H9 (cell line): ENCODE measurements at regions not wholly inside any gene's neighbourhood (a gene's known extent, or its start where the extent isn't known, plus 50 kb on each side); places are given as distances from the start of the nearest gene placed in this dataset.

Experiments
- DNase-seq: peaks from one replicate; pipeline ENCODE4 v3.0.0-alpha.2; 2017
- H2AFZ ChIP-seq: one replicate; pipeline ENCODE4 v1.6.1; 2013; ENCODE audit warnings: mild to moderate bottlenecking, low read length, control low read depth, moderate library complexity
- H2AK5ac ChIP-seq: 2 replicates; pipeline ENCODE4 v1.6.1; 2013; ENCODE audit warnings: low read length, control low read depth, mixed read lengths; ENCODE audit not compliant: insufficient read length
- H2BK120ac ChIP-seq: one replicate; pipeline ENCODE4 v1.6.1; 2013; ENCODE audit warnings: low read depth, mild to moderate bottlenecking, low read length, control low read depth, inconsistent platforms; ENCODE audit not compliant: poor library complexity, severe bottlenecking
- H2BK12ac ChIP-seq: 2 replicates; pipeline ENCODE4 v1.6.1; 2013; ENCODE audit warnings: low read length, control low read depth, mixed read lengths, low read depth; ENCODE audit not compliant: insufficient read length
- H2BK15ac ChIP-seq: 2 replicates; pipeline ENCODE4 v1.6.1; 2013; ENCODE audit warnings: low read depth, low read length, control low read depth
- H2BK20ac ChIP-seq: one replicate; pipeline ENCODE4 v1.6.1; 2013; ENCODE audit warnings: low read depth, mild to moderate bottlenecking, low read length, control low read depth, inconsistent platforms; ENCODE audit not compliant: poor library complexity, severe bottlenecking
- H2BK5ac ChIP-seq: 2 replicates; pipeline ENCODE4 v1.6.1; 2013; ENCODE audit warnings: low read length, control low read depth, mixed read lengths; ENCODE audit not compliant: insufficient read length
- H3K14ac ChIP-seq: 2 replicates; pipeline ENCODE4 v1.6.1; 2013; ENCODE audit warnings: low read length, control low read depth; ENCODE audit not compliant: insufficient read depth
- H3K18ac ChIP-seq: 2 replicates; pipeline ENCODE4 v1.6.1; 2013; ENCODE audit warnings: low read depth, mild to moderate bottlenecking, mixed read lengths, low read length, control low read depth; ENCODE audit not compliant: insufficient read length
- H3K23ac ChIP-seq: 2 replicates; pipeline ENCODE4 v1.6.1; 2013; ENCODE audit warnings: low read length, control low read depth, mixed read lengths, low read depth; ENCODE audit not compliant: insufficient read length
- H3K23me2 ChIP-seq: 2 replicates; pipeline ENCODE4 v1.6.1; 2013; ENCODE audit warnings: low read depth, mild to moderate bottlenecking, mixed read lengths, low read length, control low read depth; ENCODE audit not compliant: insufficient read length, poor library complexity, severe bottlenecking
- H3K27ac ChIP-seq: 2 replicates; pipeline ENCODE4 v1.5.1; 2013; ENCODE audit warnings: low read length, control low read depth, mixed read lengths, low read depth; ENCODE audit not compliant: insufficient read length
- H3K27me3 ChIP-seq: 2 replicates; pipeline ENCODE4 v1.6.1; 2013; ENCODE audit warnings: low read length, control low read depth, inconsistent platforms; ENCODE audit not compliant: insufficient read depth
- H3K4ac ChIP-seq: 2 replicates; pipeline ENCODE4 v1.6.1; 2013; ENCODE audit warnings: low read depth, mild to moderate bottlenecking, control low read depth, inconsistent platforms, low read length, moderate library complexity
- H3K4me1 ChIP-seq: 2 replicates; pipeline ENCODE4 v1.6.1; 2013; ENCODE audit warnings: low read length, control low read depth, inconsistent platforms; ENCODE audit not compliant: insufficient read depth
- H3K4me2 ChIP-seq: 2 replicates; pipeline ENCODE4 v1.6.1; 2013; ENCODE audit warnings: low read length, control low read depth, mixed read lengths; ENCODE audit not compliant: insufficient read length, insufficient read depth
- H3K56ac ChIP-seq: 2 replicates; pipeline ENCODE4 v1.6.1; 2013; ENCODE audit warnings: low read depth, mild to moderate bottlenecking, mixed read lengths, low read length, control low read depth; ENCODE audit not compliant: insufficient read length
- H3K79me1 ChIP-seq: 2 replicates; pipeline ENCODE4 v1.6.1; 2013; ENCODE audit warnings: low read depth, mild to moderate bottlenecking, moderate library complexity, low read length, control low read depth, inconsistent platforms; ENCODE audit not compliant: insufficient read depth, poor library complexity, severe bottlenecking
- H3K79me2 ChIP-seq: 2 replicates; pipeline ENCODE4 v1.6.1; 2013; ENCODE audit warnings: low read length, control low read depth, inconsistent platforms; ENCODE audit not compliant: insufficient read depth
- H3K9ac ChIP-seq: 2 replicates; pipeline ENCODE4 v1.6.1; 2013; ENCODE audit warnings: low read length, control low read depth, mixed read lengths; ENCODE audit not compliant: insufficient read length; ENCODE audit errors: extremely low read depth
- H3K9me3 ChIP-seq: one replicate; pipeline ENCODE4 v1.6.1; 2013; ENCODE audit warnings: low read depth, low read length, inconsistent platforms; ENCODE audit not compliant: control insufficient read depth
- H3T11ph ChIP-seq: one replicate; pipeline ENCODE4 v1.6.1; 2013; ENCODE audit warnings: mild to moderate bottlenecking, low read length, control low read depth, inconsistent platforms
- H4K20me1 ChIP-seq: one replicate; pipeline ENCODE4 v1.6.1; 2013; ENCODE audit not compliant: control insufficient read depth, insufficient read length, insufficient read depth
- H4K5ac ChIP-seq: 2 replicates; pipeline ENCODE4 v1.6.1; 2013; ENCODE audit warnings: low read depth, mild to moderate bottlenecking, mixed read lengths, low read length, control low read depth; ENCODE audit not compliant: insufficient read length
- H4K8ac ChIP-seq: replicated peaks from 2 replicates; pipeline ENCODE4 v1.6.1; 2013; ENCODE audit warnings: low read length, control low read depth, mixed read lengths, low read depth; ENCODE audit not compliant: insufficient read length
- H4K91ac ChIP-seq: 2 replicates; pipeline ENCODE4 v1.6.1; 2013; ENCODE audit warnings: low read depth, mild to moderate bottlenecking, moderate library complexity, mixed read lengths, low read length, control low read depth; ENCODE audit not compliant: insufficient read length
- H3K27ac Mint-ChIP-seq, 3 experiments: 2 replicates in 2 of 3; 3 replicates in 1 of 3; pipeline ENCODE4 v1.8.0; 2020 to 2021; ENCODE audit warnings: mixed read lengths in 3 of 3, mild to moderate bottlenecking in 1 of 3, moderate library complexity in 1 of 3
- H3K27me3 Mint-ChIP-seq: 2 replicates; pipeline ENCODE4 v1.8.0; 2021; ENCODE audit warnings: low read depth, mild to moderate bottlenecking, moderate library complexity, mixed read lengths
- H3K36me3 Mint-ChIP-seq, 3 experiments: 2 replicates in 2 of 3; 3 replicates in 1 of 3; pipeline ENCODE4 v1.8.0; 2020 to 2021; ENCODE audit warnings: low read depth in 3 of 3, mixed read lengths in 3 of 3; ENCODE audit not compliant: insufficient read depth in 1 of 3
- H3K4me1 Mint-ChIP-seq, 2 experiments: 2 replicates each; pipeline ENCODE4 v1.8.0; 2020; ENCODE audit warnings: mixed read lengths in 2 of 2
- H3K4me3 Mint-ChIP-seq, 2 experiments: 2 replicates in 1 of 2; 3 replicates in 1 of 2; pipeline ENCODE4 v1.8.0; 2020 to 2021; ENCODE audit warnings: mild to moderate bottlenecking in 2 of 2, mixed read lengths in 2 of 2, moderate library complexity in 1 of 2
- H3K9me3 Mint-ChIP-seq, 2 experiments: 2 replicates in 1 of 2; 3 replicates in 1 of 2; pipeline ENCODE4 v1.8.0; 2020; ENCODE audit warnings: mild to moderate bottlenecking in 2 of 2, mixed read lengths in 2 of 2, moderate library complexity in 1 of 2
- WGBS: extraction: QIAGEN DNeasy Blood & Tissue Kit; methylation state at CpG from one replicate; pipeline ENCODE4 v1.1.7; 2013; ENCODE audit warnings: missing lambda C conversion rate, low lambda C conversion rate, mixed read lengths; ENCODE audit not compliant: insufficient read length; ENCODE audit errors: extremely low coverage; 5-methylcytosine and 5-hydroxymethylcytosine counted together
- TF ChIP-seq, protein P1 (sequence below): fragments of 200-600 bp; sonication (generic); conservative IDR thresholded peaks from 3 replicates; pipeline ENCODE4 v1.8.0; 2021; ENCODE audit warnings: antibody characterized with exemption, mild to moderate bottlenecking

GRCh38 chr3:5675319-5675718, 487.8 kb downstream of the EDEM1 start:
- Histone ChIP-seq H2BK5ac (no peak overlapping the region), H2BK20ac (no peak overlapping the region), H3K18ac (no peak overlapping the region), H3K79me2 (no peaks in the 10 kb centered on the region), H3K79me1 (no peaks in the 10 kb centered on the region), H3K9me3 (no peaks in the 10 kb centered on the region), H4K91ac (no peak overlapping the region), H3K27ac (no peak overlapping the region), H3K56ac (no peak overlapping the region), H3K23me2 (no peaks in the 10 kb centered on the region), H3K4ac (no peak overlapping the region), H2AFZ (no peak overlapping the region), H2BK120ac (no peak overlapping the region), H3K4me2 (no peak overlapping the region), H3K9ac (no peak overlapping the region), H3K4me1 (no peaks in the 10 kb centered on the region), H4K5ac (no peak overlapping the region), H2BK15ac (no peak overlapping the region), H2BK12ac (no peak overlapping the region), H3K27me3 (no peaks in the 10 kb centered on the region), H4K8ac (no peak overlapping the region), H3K23ac (no peak overlapping the region), H2AK5ac (no peak overlapping the region), H3K14ac (no peak overlapping the region), H3T11ph (no peak overlapping the region), H4K20me1 (no peaks in the 10 kb centered on the region)
- WGBS, result no CpG with 5 or more reads among the region's 3 CpGs
- H3K27ac Mint-ChIP-seq, result no peak overlapping the region
- H3K4me1 Mint-ChIP-seq, result no peaks in the 10 kb centered on the region
- TF ChIP-seq, protein P1, sequence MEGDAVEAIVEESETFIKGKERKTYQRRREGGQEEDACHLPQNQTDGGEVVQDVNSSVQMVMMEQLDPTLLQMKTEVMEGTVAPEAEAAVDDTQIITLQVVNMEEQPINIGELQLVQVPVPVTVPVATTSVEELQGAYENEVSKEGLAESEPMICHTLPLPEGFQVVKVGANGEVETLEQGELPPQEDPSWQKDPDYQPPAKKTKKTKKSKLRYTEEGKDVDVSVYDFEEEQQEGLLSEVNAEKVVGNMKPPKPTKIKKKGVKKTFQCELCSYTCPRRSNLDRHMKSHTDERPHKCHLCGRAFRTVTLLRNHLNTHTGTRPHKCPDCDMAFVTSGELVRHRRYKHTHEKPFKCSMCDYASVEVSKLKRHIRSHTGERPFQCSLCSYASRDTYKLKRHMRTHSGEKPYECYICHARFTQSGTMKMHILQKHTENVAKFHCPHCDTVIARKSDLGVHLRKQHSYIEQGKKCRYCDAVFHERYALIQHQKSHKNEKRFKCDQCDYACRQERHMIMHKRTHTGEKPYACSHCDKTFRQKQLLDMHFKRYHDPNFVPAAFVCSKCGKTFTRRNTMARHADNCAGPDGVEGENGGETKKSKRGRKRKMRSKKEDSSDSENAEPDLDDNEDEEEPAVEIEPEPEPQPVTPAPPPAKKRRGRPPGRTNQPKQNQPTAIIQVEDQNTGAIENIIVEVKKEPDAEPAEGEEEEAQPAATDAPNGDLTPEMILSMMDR, result no peak
- DNase-seq, result no peak
- H3K36me3 Mint-ChIP-seq, result peaks cover 0 to 2% (median 0%) of the 10 kb centered on the region in 3 experiments; a peak in 1 of 7 replicates
- H3K4me3 Mint-ChIP-seq, result no peak overlapping the region
- H3K27me3 Mint-ChIP-seq, result peaks cover 1% of the 10 kb centered on the region; the same call in 1 of the 2 replicates
- peaks cover 3 to 4% of the 10 kb centered on the region in 2 experiments; a peak in 3 of 5 replicates for H3K9me3 Mint-ChIP-seq
